Testis (tissue), 2 donors: ENCODE measurements at regions not wholly inside any gene's neighbourhood (a gene's known extent, or its start where the extent isn't known, plus 50 kb on each side); places are given as distances from the start of the nearest gene placed in this dataset.

Experiments used
- POLR2A ChIP-seq: fragments of 450-650 bp; IDR thresholded peaks from one replicate; pipeline ENCODE4 v1.6.1; 2017; ENCODE audit warnings: antibody characterized with exemption, mild to moderate bottlenecking, moderate library complexity
- TF ChIP-seq, protein P1 (sequence below), 3 experiments: fragments of 450-650 bp in 2 of 3; fragments of 200-600 bp in 1 of 3; sonication (generic) in 1 of 3; IDR thresholded peaks; one replicate each; pipeline ENCODE4 v1.5.1; 2016 to 2019; ENCODE audit warnings: antibody characterized with exemption in 3 of 3, mild to moderate bottlenecking in 2 of 3, moderate library complexity in 1 of 3

GRCh38 chrX:65877953-65878352 is 161.9 kb downstream of the VSIG4 start:
- no peak for TF ChIP-seq POLR2A
- TF ChIP-seq, protein P1, sequence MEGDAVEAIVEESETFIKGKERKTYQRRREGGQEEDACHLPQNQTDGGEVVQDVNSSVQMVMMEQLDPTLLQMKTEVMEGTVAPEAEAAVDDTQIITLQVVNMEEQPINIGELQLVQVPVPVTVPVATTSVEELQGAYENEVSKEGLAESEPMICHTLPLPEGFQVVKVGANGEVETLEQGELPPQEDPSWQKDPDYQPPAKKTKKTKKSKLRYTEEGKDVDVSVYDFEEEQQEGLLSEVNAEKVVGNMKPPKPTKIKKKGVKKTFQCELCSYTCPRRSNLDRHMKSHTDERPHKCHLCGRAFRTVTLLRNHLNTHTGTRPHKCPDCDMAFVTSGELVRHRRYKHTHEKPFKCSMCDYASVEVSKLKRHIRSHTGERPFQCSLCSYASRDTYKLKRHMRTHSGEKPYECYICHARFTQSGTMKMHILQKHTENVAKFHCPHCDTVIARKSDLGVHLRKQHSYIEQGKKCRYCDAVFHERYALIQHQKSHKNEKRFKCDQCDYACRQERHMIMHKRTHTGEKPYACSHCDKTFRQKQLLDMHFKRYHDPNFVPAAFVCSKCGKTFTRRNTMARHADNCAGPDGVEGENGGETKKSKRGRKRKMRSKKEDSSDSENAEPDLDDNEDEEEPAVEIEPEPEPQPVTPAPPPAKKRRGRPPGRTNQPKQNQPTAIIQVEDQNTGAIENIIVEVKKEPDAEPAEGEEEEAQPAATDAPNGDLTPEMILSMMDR (IDR thresholded peaks at IDR 0.05) = no peak
